CD4-positive, alpha-beta T cell (primary cell): ENCODE measurements at regions not wholly inside any gene's neighbourhood (a gene's known extent, or its start where the extent isn't known, plus 50 kb on each side); places are given as distances from the start of the nearest gene placed in this dataset.

Experiments used
- ATAC-seq: fragments of 200-7000 bp; cut with Tn5 transposase; one replicate; pipeline ENCODE4 v1.10.0; 2022; ENCODE audit warnings: mild to moderate bottlenecking; ENCODE audit not compliant: poor library complexity
- CTCF ChIA-PET: fragments of 350-600 bp; sonication (Branson Sonifier 250); formaldehyde crosslinking; loops from one replicate; lab custom pipeline; 2021; ENCODE audit warnings: antibody characterized with exemption, inconsistent platforms; lab: Charles Lee
- POLR2A ChIA-PET: fragments of 350-600 bp; sonication (Branson Sonifier 250); formaldehyde crosslinking; loops from one replicate; lab custom pipeline; 2021; ENCODE audit warnings: antibody characterized with exemption, inconsistent platforms; lab: Charles Lee
- DNase-seq, 14 experiments: peaks; one replicate each; pipeline ENCODE4 v3.0.0-alpha.2; 2013 to 2020; ENCODE audit warnings: mixed read lengths in 2 of 14
- H3K27ac ChIP-seq, 2 donors: one replicate each; pipeline versions ENCODE4 v1.5.1 to v1.7.0; 2013; ENCODE audit warnings: low read length in 2 of 2, low read depth in 1 of 2, mild to moderate bottlenecking in 1 of 2
- H3K27me3 ChIP-seq, 2 experiments: 1 replicate in 1 of 2; 2 replicates in 1 of 2; pipeline versions ENCODE4 v1.6.1 to v1.7.0; 2013; ENCODE audit warnings: low read length in 2 of 2, control low read depth in 1 of 2, mild to moderate bottlenecking in 1 of 2, moderate library complexity in 1 of 2; ENCODE audit not compliant: insufficient read depth in 2 of 2, control insufficient read depth in 1 of 2
- H3K36me3 ChIP-seq: one replicate; pipeline ENCODE4 v1.6.1; 2013; ENCODE audit warnings: low read length, control low read depth; ENCODE audit not compliant: insufficient read depth
- H3K4me1 ChIP-seq: one replicate; pipeline ENCODE4 v1.6.1; 2013; ENCODE audit warnings: low read length, control low read depth; ENCODE audit not compliant: insufficient read depth
- H3K4me3 ChIP-seq: one replicate; pipeline ENCODE4 v1.5.1; 2013; ENCODE audit warnings: mild to moderate bottlenecking, low read length, moderate library complexity
- H3K9me3 ChIP-seq, 2 experiments: 1 replicate in 1 of 2; 2 replicates in 1 of 2; pipeline versions ENCODE4 v1.6.1 to v1.7.0; 2013; ENCODE audit warnings: low read length in 2 of 2, mild to moderate bottlenecking in 2 of 2, control low read depth in 1 of 2, moderate library complexity in 1 of 2; ENCODE audit not compliant: control insufficient read depth in 1 of 2, insufficient read depth in 1 of 2
- H3K27ac Mint-ChIP-seq: one replicate; pipeline ENCODE4 v1.8.0; 2020; ENCODE audit warnings: mixed read lengths
- H3K27me3 Mint-ChIP-seq: one replicate; pipeline ENCODE4 v1.8.0; 2021; ENCODE audit warnings: mixed read lengths
- H3K36me3 Mint-ChIP-seq: one replicate; pipeline ENCODE4 v1.8.0; 2021; ENCODE audit warnings: low read depth, mixed read lengths
- H3K4me1 Mint-ChIP-seq: one replicate; pipeline ENCODE4 v1.8.0; 2021; ENCODE audit warnings: low read depth, mixed read lengths
- H3K4me3 Mint-ChIP-seq: one replicate; pipeline ENCODE4 v1.8.0; 2020; ENCODE audit warnings: mild to moderate bottlenecking, mixed read lengths
- H3K9me3 Mint-ChIP-seq: one replicate; pipeline ENCODE4 v1.8.0; 2020; ENCODE audit warnings: mixed read lengths
- intact Hi-C, 2 experiments: fragments of 100-400 bp; cut with DNase I in 1 of 2; cut with micrococcal nuclease in 1 of 2; formaldehyde crosslinking; loops; one replicate each; pipeline versions ENCODE4 v1.15.1 to v1.9.0; 2023 to 2025; cut with DNase I, micrococcal nuclease
- TF ChIP-seq, protein P1 (sequence below): fragments of 200-600 bp; IDR thresholded peaks from one replicate; pipeline ENCODE4 v1.8.0; 2022; ENCODE audit warnings: antibody characterized with exemption, mild to moderate bottlenecking

GRCh38 chr19:32173836-32174235, 171.6 kb upstream of the ZNF507 start:
- H3K4me1 ChIP-seq: no peaks in the 10 kb centered on the region
- H3K36me3 Mint-ChIP-seq: no peaks in the 10 kb centered on the region
- no peak overlapping the region for H3K4me3 Mint-ChIP-seq
- peaks cover 14% of the 10 kb centered on the region for H3K27me3 Mint-ChIP-seq
- ATAC-seq (no peak), DNase-seq (no peak)
- H3K27ac ChIP-seq: no peak overlapping the region
- no peak overlapping the region for H3K4me3 ChIP-seq
- TF ChIP-seq, protein P1, sequence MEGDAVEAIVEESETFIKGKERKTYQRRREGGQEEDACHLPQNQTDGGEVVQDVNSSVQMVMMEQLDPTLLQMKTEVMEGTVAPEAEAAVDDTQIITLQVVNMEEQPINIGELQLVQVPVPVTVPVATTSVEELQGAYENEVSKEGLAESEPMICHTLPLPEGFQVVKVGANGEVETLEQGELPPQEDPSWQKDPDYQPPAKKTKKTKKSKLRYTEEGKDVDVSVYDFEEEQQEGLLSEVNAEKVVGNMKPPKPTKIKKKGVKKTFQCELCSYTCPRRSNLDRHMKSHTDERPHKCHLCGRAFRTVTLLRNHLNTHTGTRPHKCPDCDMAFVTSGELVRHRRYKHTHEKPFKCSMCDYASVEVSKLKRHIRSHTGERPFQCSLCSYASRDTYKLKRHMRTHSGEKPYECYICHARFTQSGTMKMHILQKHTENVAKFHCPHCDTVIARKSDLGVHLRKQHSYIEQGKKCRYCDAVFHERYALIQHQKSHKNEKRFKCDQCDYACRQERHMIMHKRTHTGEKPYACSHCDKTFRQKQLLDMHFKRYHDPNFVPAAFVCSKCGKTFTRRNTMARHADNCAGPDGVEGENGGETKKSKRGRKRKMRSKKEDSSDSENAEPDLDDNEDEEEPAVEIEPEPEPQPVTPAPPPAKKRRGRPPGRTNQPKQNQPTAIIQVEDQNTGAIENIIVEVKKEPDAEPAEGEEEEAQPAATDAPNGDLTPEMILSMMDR: no peak
- no peak overlapping the region for H3K27ac Mint-ChIP-seq
- no peaks in the 10 kb centered on the region for H3K4me1 Mint-ChIP-seq
- no peaks in the 10 kb centered on the region for H3K27me3 ChIP-seq
- intact Hi-C loops: no loop called here
- no peaks in the 10 kb centered on the region for H3K36me3 ChIP-seq
- H3K9me3 Mint-ChIP-seq: no peaks in the 10 kb centered on the region
- POLR2A ChIA-PET: no interaction called here
- peaks cover 0 to 2% of the 10 kb centered on the region in 2 experiments for H3K9me3 ChIP-seq
- CTCF ChIA-PET: no interaction called here

GRCh38 chr19:32174386-32175113, 170.9 kb upstream of the ZNF507 start:
- TF ChIP-seq, protein P1: no peak
- H3K4me3 ChIP-seq: no peak overlapping the region
- no peaks in the 10 kb centered on the region for H3K9me3 Mint-ChIP-seq
- POLR2A ChIA-PET: no interaction called here
- no peaks in the 10 kb centered on the region for H3K4me1 Mint-ChIP-seq
- ATAC-seq (no peak), DNase-seq (no peak)
- no peak overlapping the region for H3K27ac ChIP-seq
- H3K36me3 Mint-ChIP-seq: no peaks in the 10 kb centered on the region
- no peaks in the 10 kb centered on the region for H3K4me1 ChIP-seq
- H3K36me3 ChIP-seq: no peaks in the 10 kb centered on the region
- H3K27ac Mint-ChIP-seq: no peak overlapping the region
- peaks cover 0 to 6% of the 10 kb centered on the region in 2 experiments for H3K9me3 ChIP-seq
- no peaks in the 10 kb centered on the region for H3K27me3 ChIP-seq
- peaks cover 9% of the 10 kb centered on the region for H3K27me3 Mint-ChIP-seq
- H3K4me3 Mint-ChIP-seq: no peak overlapping the region
- CTCF ChIA-PET: no interaction called here
- intact Hi-C loops: no loop called here

GRCh38 chr19:32176591-32176990, 168.8 kb upstream of the ZNF507 start:
- Histone ChIP-seq H3K36me3 (no peaks in the 10 kb centered on the region), H3K27me3 (no peaks in the 10 kb centered on the region), H3K9me3 (peaks cover 0 to 6% of the 10 kb centered on the region in 2 experiments), H3K27ac (no peak overlapping the region), H3K4me1 (no peaks in the 10 kb centered on the region), H3K4me3 (no peak overlapping the region)
- Mint-ChIP-seq H3K27me3 (peaks cover 9% of the 10 kb centered on the region), H3K27ac (no peak overlapping the region), H3K9me3 (no peaks in the 10 kb centered on the region), H3K4me3 (no peak overlapping the region), H3K4me1 (no peaks in the 10 kb centered on the region), H3K36me3 (no peaks in the 10 kb centered on the region)
- ChIA-PET POLR2A (no interaction called here), CTCF (no interaction called here)
- TF ChIP-seq, protein P1: no peak
- intact Hi-C loops: no loop called here
- no peak for ATAC-seq
- no peak for DNase-seq
